ENCODE measurements at regions not wholly inside any gene's neighbourhood (a gene's known extent, or its start where the extent isn't known, plus 50 kb on each side); places are given as distances from the start of the nearest gene placed in this dataset.

DNA sequence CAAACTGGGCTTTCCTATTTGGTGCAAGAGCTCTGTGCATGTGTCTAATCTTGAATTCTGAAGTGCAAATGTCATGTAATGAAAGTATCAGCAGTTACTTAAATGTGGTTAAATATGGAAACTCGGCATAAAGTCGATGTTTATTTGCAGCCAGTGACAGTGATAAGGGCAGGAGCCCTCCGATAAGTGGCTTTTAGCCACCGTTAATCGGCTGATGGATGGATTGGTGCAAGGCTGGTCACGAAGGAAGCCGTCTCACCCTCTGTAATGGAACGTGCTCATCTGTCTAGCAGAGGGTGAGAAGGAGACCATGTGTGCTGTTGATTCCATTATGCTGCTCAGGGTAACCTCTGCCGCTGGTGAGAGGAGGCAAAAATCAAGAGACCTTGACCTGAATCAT, 121.8 kb upstream of the PAX6 start:
- TF ChIP-seq POLR2A (IDR thresholded peaks at IDR 0.05) (no peak), CTCF (IDR thresholded peaks at IDR 0.05) (no peak)
